HCT116 (cell line): ENCODE measurements at regions not wholly inside any gene's neighbourhood (a gene's known extent, or its start where the extent isn't known, plus 50 kb on each side); places are given as distances from the start of the nearest gene placed in this dataset.

ENCODE experiments used
- ATAC-seq: fragments of 200-7000 bp; cut with Tn5 transposase; 2 replicates; pipeline ENCODE4 v1.9.1; 2020; ENCODE audit warnings: mild to moderate bottlenecking, moderate library complexity
- BruUV-seq: library from RNA; stranded (reverse); fragments of 400-500 nt; replicated peaks from 2 replicates; lab custom pipeline; 2021; lab: Mats Ljungman, UMichigan
- CTCF ChIA-PET: fragments of 300-600 bp; sonication (Branson Sonifier 250); formaldehyde crosslinking; loops from one replicate; lab custom pipeline; 2021; ENCODE audit warnings: antibody characterized with exemption; lab: Charles Lee
- POLR2A ChIA-PET: fragments of 300-600, 350-600 bp; sonication (Branson Sonifier 250); formaldehyde crosslinking; loops from one replicate; lab custom pipeline; 2021; ENCODE audit warnings: antibody characterized with exemption; lab: Charles Lee
- RAD21 ChIA-PET, 2 experiments: fragments of 300-600 bp; sonication (Branson Sonifier 250); formaldehyde crosslinking; loops; one replicate each; lab custom pipeline; 2023; ENCODE audit warnings: low total read pairs in 2 of 2; ENCODE audit not compliant: uncharacterized antibody in 2 of 2, unreplicated experiment in 2 of 2, low non-redundant PET in 1 of 2; lab: Charles Lee
- DNase-seq: peaks from one replicate; pipeline ENCODE4 v3.0.0-alpha.2; 2010; ENCODE audit warnings: low read depth, low spot score
- H2AFZ ChIP-seq: fragments of 200-600 bp; shearing (Covaris generic), sonication (generic); 2 replicates; pipeline ENCODE4 v1.6.1; 2017; ENCODE audit warnings: low read depth, mixed run types, mixed read lengths, antibody characterized with exemption, low read length; ENCODE audit not compliant: poor library complexity, severe bottlenecking
- H3K27ac ChIP-seq: 2 replicates; pipeline ENCODE4 v1.5.1; 2012; ENCODE audit warnings: low read depth, low read length
- H3K27me3 ChIP-seq: fragments of 200-600 bp; sonication (generic); 2 replicates; pipeline ENCODE4 v1.6.1; 2016; ENCODE audit warnings: mixed run types, low read length, mixed read lengths; ENCODE audit not compliant: insufficient read depth
- H3K36me3 ChIP-seq, 2 experiments: fragments of 200-500 bp in 1 of 2; fragments of 200-600 bp in 1 of 2; sonication (Bioruptor generic) in 1 of 2; sonication (generic) in 1 of 2; 2 replicates each; pipeline versions ENCODE4 v1.5.1 to v1.6.1; 2014 to 2016; ENCODE audit warnings: low read length in 2 of 2, inconsistent platforms in 1 of 2, mixed read lengths in 1 of 2, mixed run types in 1 of 2; ENCODE audit not compliant: insufficient read depth in 2 of 2, control insufficient read depth in 1 of 2
- H3K4me1 ChIP-seq, 2 experiments: fragments of 200-600 bp in 1 of 2; sonication (generic) in 1 of 2; 2 replicates each; pipeline versions ENCODE4 v1.5.1 to v1.6.1; 2012 to 2017; ENCODE audit warnings: low read length in 2 of 2, inconsistent platforms in 1 of 2, mild to moderate bottlenecking in 1 of 2, mixed read lengths in 1 of 2, mixed run types in 1 of 2, moderate library complexity in 1 of 2; ENCODE audit not compliant: insufficient read depth in 2 of 2, control insufficient read depth in 1 of 2
- H3K4me2 ChIP-seq: fragments of 200-600 bp; sonication (generic); 2 replicates; pipeline ENCODE4 v1.6.1; 2017; ENCODE audit warnings: mixed run types, low read length, mixed read lengths
- H3K4me3 ChIP-seq, 2 experiments: fragments of 200-600 bp in 1 of 2; sonication (generic) in 1 of 2; replicated peaks in 1 of 2; 2 replicates each; pipeline ENCODE4 v1.5.1; 2011 to 2016; ENCODE audit warnings: low read length in 2 of 2, control low read depth in 1 of 2, low read depth in 1 of 2, mild to moderate bottlenecking in 1 of 2, mixed read lengths in 1 of 2, mixed run types in 1 of 2
- H3K79me2 ChIP-seq: fragments of 200-600 bp; sonication (generic); 2 replicates; pipeline ENCODE4 v1.6.1; 2017; ENCODE audit warnings: mild to moderate bottlenecking, mixed run types, low read length, moderate library complexity, mixed read lengths; ENCODE audit not compliant: insufficient read depth
- H3K9ac ChIP-seq: fragments of 200-600 bp; sonication (generic); 2 replicates; pipeline ENCODE4 v1.6.1; 2016; ENCODE audit warnings: low read length, mixed read lengths
- H3K9me2 ChIP-seq: fragments of 200-600 bp; sonication (generic), shearing (Covaris generic); 2 replicates; pipeline ENCODE4 v1.6.1; 2017; ENCODE audit warnings: mixed run types, mild to moderate bottlenecking, moderate library complexity; ENCODE audit not compliant: insufficient read depth
- H3K9me3 ChIP-seq, 2 experiments: fragments of 200-500 bp in 1 of 2; fragments of 200-600 bp in 1 of 2; sonication (Bioruptor generic) in 1 of 2; sonication (generic) in 1 of 2; 2 replicates each; pipeline ENCODE4 v1.6.1; 2014 to 2017; ENCODE audit warnings: low read length in 2 of 2, mixed read lengths in 2 of 2, inconsistent platforms in 1 of 2, low read depth in 1 of 2, mild to moderate bottlenecking in 1 of 2, mixed run types in 1 of 2, moderate library complexity in 1 of 2; ENCODE audit not compliant: control insufficient read depth in 1 of 2, insufficient read depth in 1 of 2
- H4K20me1 ChIP-seq: fragments of 200-600 bp; sonication (generic), shearing (Covaris generic); 2 replicates; pipeline ENCODE4 v1.6.1; 2017; ENCODE audit warnings: mixed run types, mild to moderate bottlenecking, moderate library complexity; ENCODE audit not compliant: insufficient read depth
- RAD21 ChIP-seq: IDR thresholded peaks from 2 replicates; pipeline ENCODE4 v1.6.1; 2012; ENCODE audit warnings: low read depth, mild to moderate bottlenecking
- REST ChIP-seq: IDR thresholded peaks from 2 replicates; pipeline ENCODE4 v1.6.1; 2012; ENCODE audit warnings: low read depth
- ZBTB33 ChIP-seq: IDR thresholded peaks from 2 replicates; pipeline ENCODE4 v1.6.1; 2011; ENCODE audit warnings: mild to moderate bottlenecking, low read length, moderate library complexity; ENCODE audit not compliant: insufficient replicate concordance; ENCODE audit errors: extremely low read depth
- intact Hi-C: fragments of 100-400 bp; cut with micrococcal nuclease; formaldehyde crosslinking; loops from 2 replicates; pipeline ENCODE4 v1.10.0; 2022

- no peak for ATAC-seq
- Histone ChIP-seq H3K4me3 (no peak overlapping the region), H3K36me3 (no peaks in the 10 kb centered on the region), H2AFZ (no peak overlapping the region), H4K20me1 (no peaks in the 10 kb centered on the region), H3K79me2 (no peaks in the 10 kb centered on the region), H3K27me3 (no peaks in the 10 kb centered on the region), H3K27ac (no peak overlapping the region), H3K4me2 (no peak overlapping the region), H3K9ac (no peak overlapping the region), H3K9me2 (no peaks in the 10 kb centered on the region), H3K4me1 (no peaks in the 10 kb centered on the region), H3K9me3 (no peaks in the 10 kb centered on the region)
- DNase-seq = no peak
- ChIA-PET CTCF (no interaction called here), RAD21 (interaction anchor here in 1 of 2 experiments (0.6 kb wide), 1 partner anchor 17 kb away, joined by 3 read pairs; no protein-coding TSS in a partner anchor), POLR2A (no interaction called here)
- intact Hi-C loops = no loop called here
- BruUV-seq = no TSS peak
- TF ChIP-seq REST (no peak), RAD21 (no peak), ZBTB33 (no peak)
Observed at GRCh38 chr13:102517959-102518358, 78.8 kb upstream of the TPP2 start.
